T1000 (cell line): ENCODE measurements at regions not wholly inside any gene's neighbourhood (a gene's known extent, or its start where the extent isn't known, plus 50 kb on each side); places are given as distances from the start of the nearest gene placed in this dataset.

ENCODE experiments used
- DNase-seq: peaks from one replicate; lab custom pipeline; 2025; ENCODE audit warnings: mixed read lengths; lab: John Stamatoyannopoulos, UW

- no peak for DNase-seq
Observed at GRCh38 chr3:66692042-66692765, 191.4 kb upstream of the LRIG1 start.

- no peak for DNase-seq
Observed at GRCh38 chr3:66692766-66693150, 191.9 kb upstream of the LRIG1 start.

- no peak for DNase-seq
Observed at GRCh38 chr3:66693461-66694031, 192.7 kb upstream of the LRIG1 start.

- no peak for DNase-seq
Observed at GRCh38 chr3:66702126-66702525, 201.3 kb upstream of the LRIG1 start.

GRCh38 chr3:66703501-66703900 is 202.7 kb upstream of the LRIG1 start:
- no peak for DNase-seq

GRCh38 chr3:66705076-66705475 is 204.3 kb upstream of the LRIG1 start:
- no peak for DNase-seq

GRCh38 chr3:66706890-66707289 is 206.1 kb upstream of the LRIG1 start:
- DNase-seq: no peak

DNA sequence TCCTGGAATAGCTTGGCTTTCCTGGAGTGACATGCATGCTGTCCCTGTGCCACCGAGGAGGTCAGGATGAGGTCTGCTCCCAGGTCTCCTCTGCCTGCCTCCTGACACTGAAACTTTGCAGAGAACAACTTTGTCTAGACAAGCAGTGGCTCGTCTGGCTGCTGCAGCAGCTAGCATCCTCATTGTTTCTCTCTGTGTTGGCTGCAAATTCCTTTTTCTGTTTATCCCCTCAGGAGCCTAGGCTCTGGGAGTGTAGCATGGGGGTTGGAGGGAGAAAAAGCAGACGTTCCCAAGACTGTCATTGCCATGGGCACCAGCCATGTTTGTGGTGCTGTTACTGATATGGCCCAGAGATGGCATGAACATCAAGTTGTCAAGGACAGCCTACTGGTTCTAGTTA is 208.7 kb upstream of the LRIG1 start:
- DNase-seq: no peak

- no peak for DNase-seq
Observed at GRCh38 chr3:66712210-66712609, 211.4 kb upstream of the LRIG1 start.

DNA sequence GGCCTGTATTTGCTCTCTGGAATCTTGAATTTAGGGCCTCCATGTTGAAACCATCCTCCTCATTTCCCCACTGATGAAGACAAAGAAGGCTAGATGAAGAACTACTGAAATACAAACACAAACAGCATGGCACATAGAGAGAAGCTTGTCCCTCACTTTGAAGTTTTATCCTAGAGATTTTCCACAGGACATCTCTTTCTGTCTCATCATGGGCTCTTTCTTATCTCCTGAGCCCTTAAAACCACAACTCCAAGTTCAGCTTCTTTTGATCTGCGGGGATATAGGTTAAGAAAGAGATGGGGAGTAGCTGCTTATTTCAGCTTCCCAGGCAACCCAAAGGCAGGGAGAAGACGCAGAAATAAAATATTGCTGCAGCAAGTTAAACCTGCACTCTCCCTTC is 213.1 kb upstream of the LRIG1 start:
- DNase-seq: no peak

DNA sequence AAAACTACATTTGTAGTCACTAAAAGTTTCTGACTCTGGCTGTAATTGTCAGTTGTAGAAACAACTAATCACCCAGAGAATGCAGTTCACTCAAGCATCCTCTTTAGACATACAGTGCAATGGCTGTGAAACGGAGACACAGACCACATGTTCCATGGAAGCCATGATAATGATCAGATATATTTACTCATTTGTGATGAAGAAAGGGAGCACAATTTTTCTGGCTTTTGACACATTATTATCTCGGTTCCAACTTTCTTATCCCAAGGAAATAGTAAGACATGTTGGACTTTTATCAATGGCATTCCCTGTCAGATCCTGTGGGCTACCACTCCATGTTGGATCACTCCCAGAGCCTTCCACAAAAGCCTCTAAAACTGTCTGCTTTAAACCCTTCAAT is 215.0 kb upstream of the LRIG1 start:
- no peak for DNase-seq

DNA sequence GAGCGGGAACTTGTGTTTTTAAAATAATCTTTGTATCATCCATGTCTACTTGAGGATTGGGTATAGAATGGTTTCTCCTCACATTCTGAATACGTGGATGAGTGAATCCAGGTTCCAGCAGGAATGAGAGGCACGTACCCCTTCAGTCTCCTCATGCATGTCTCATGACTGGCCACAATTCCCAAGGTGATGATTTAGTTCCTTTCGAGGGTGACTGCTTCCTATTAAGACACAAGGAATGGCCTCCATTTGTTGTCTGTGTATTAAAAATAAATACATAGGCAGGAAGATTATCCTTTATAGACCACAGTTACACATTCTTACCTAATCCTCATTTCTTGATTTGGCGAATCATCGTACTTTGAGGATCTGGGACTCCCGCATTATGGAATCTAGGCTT is 217.0 kb upstream of the LRIG1 start:
- DNase-seq: no peak

DNA sequence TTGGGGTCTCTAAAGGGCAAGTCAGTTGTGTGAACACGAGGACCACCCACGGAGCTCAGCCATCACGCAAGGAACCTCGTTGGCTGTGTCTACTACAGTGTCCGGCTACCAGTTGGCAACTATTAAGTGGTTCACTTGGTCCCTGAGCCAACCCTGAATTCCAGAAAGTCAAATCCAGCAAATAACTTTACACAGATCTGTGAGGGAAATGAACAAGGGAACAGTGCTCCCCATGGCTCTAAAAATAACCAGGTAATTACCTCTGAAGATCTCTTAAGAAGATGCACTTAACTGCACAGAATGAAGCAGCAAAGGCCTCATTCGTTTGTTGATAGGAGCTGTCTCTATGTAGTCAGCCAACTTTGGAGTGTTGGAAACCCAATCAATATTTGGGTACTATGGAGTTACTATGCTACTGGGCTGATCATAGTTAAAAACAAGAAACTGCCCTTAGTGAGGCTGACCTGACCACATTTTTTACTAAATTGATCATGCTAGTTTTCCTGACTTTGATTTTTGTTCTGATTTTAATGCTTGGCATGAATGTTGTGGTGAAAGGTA is 219.1 kb upstream of the LRIG1 start:
- DNase-seq: no peak

GRCh38 chr3:66720508-66720907 is 219.7 kb upstream of the LRIG1 start:
- no peak for DNase-seq

GRCh38 chr3:66722675-66723074 is 221.9 kb upstream of the LRIG1 start:
- peak; percentile 74 for DNase-seq

- no peak for DNase-seq
Observed at GRCh38 chr3:66723231-66723630, 222.4 kb upstream of the LRIG1 start.

DNA sequence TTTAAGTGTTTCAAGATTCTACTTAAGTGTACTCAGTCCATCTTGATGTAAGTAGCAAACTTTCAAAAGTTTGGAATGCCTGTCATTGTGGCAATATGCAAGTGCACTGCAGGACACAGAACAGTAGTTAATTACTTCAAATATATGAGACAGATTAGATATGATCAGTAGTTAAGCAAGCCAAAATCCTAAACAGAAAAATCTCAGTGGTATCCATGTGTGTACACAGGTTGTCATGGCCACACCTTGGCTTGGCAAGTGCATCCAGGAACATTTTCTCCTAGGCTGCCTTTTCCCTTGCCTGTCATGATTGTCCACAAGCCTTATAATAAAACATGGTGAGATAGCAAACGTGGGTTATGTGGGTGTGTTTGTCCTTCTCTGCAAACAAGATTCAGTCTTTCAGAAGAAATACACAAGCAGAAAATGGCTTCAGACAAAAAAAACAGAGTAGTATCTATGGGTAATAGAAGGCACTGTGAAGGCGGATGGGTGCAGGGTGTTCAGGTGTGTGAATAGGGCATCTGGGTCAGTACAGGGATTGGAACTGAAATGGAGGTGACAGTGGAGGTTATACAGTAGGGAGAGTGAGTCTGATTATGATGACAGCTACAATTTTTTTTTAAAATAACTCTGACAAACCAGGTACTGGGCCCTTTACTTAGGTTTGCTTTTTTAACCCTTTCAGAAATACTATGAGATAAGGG is 229.0 kb upstream of the LRIG1 start:
- no peak for DNase-seq

DNA sequence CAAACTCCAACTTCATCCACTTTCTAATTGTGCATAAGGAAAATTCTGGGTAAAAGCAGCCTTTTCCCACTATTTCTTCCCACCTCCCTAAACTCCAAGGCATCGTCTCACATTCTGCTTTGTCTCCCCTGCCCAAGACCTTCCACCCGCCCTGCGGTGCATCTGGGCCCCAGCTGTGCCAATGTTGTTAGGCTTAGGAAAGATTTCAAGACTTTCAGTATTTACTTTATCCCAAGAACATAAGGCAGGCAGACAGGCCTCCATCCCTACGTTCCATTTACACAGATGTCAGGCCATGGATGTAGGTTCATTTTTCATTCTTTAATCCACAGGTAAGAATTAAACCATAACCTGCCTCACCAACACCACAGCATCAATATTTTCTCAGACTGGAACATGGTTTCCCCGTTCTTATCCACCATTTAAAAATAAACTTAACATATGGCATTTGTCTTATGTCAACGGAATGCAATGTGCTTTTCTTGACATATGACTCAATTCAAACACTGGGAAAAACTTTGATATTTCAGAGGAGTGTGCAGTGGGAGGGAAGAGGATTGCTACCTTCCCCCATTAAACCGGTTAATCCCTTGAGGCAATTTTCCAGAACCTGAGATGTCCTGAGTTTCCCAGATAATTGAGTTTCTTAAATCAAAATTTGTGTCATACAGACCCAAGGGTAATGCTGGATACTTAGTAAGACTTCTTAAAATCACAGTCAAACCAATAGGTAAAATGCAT is 238.0 kb upstream of the LRIG1 start:
- DNase-seq: no peak

DNA sequence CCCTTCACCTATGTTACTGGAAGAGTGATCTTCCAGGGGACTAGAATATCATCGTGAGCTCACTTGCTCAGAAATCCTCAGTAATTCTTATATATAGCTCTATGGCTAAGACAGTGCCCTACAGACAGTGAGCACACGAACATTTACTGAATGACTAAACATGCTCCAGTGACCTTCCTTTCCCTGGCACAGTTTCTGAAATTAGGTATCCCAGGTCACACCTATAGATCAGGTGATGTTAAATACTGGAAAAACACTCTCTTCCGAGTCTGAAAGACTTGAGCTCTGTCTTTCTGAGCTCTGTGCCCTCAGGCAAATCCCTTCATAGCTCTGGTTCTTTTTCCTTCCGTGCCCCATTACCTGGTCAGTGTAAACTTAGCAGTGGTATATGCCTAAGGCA is 239.4 kb upstream of the LRIG1 start:
- no peak for DNase-seq

DNA sequence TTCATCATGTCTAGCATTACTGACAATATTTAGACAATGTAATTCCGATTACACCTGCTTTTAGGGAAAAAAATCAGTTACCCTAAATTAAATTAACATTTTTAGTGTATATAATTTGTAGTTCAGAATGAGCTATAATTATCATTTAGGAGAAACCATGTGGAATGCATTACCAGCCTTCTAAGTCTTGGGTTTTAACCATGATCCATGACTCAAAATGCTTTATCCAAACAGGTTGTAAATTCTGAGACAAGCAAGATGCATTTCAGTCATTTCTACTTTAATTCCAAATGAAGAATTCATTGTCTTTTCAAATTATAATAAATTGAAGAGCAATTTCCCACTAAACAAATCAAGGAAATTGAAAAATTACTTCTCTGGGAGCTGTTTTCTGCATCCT is 243.7 kb upstream of the LRIG1 start:
- DNase-seq: no peak

DNA sequence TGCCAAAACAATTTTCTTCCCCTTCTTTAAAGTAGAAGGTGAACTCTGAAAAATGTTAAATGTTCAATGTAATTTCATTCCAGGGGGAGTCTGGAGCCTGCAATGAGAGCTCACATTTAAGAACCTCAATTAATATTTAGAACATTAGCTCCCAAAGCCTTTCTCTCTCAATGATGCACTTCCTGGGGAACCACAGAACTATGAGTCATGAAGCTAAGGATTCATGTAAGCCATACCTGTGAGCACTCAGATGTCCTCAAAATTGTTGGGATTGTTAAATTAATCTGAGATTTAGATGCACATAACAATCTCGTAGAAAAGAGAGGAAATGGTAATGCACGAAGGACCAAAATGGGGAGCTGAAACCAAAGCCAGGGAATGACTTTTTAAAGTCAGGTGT is 244.2 kb upstream of the LRIG1 start:
- no peak for DNase-seq

- no peak for DNase-seq
Observed at GRCh38 chr3:66747261-66747660, 246.4 kb upstream of the LRIG1 start.
